H1 (cell line): ENCODE measurements at regions not wholly inside any gene's neighbourhood (a gene's known extent, or its start where the extent isn't known, plus 50 kb on each side); places are given as distances from the start of the nearest gene placed in this dataset.

Experiments used
- CTCF ChIA-PET: fragments of 300-600 bp; sonication (Branson Sonifier 250); formaldehyde crosslinking; loops from one replicate; lab custom pipeline; 2021; ENCODE audit not compliant: partially characterized antibody; lab: Charles Lee
- POLR2A ChIA-PET: fragments of 300-600 bp; sonication (Branson Sonifier 250); formaldehyde crosslinking; loops from one replicate; lab custom pipeline; 2021; ENCODE audit warnings: inconsistent platforms; ENCODE audit not compliant: partially characterized antibody; lab: Charles Lee
- DNase-seq, 2 experiments: peaks; one replicate each; pipeline versions ENCODE4 v3.0.0 to v3.0.0-alpha.2; 2010 to 2022; ENCODE audit warnings: low spot score in 2 of 2, low read depth in 1 of 2, mixed read lengths in 1 of 2
- FAIRE-seq: peaks from 2 replicates; lab custom pipeline; 2011; peaks lifted over from hg19 to GRCh38; lab: Jason Lieb, UNC
- H2AFZ ChIP-seq: 2 replicates; pipeline ENCODE4 v1.8.1; 2012; ENCODE audit warnings: low read length, inconsistent platforms
- H2AK5ac ChIP-seq: 2 replicates; pipeline ENCODE4 v1.6.1; 2013; ENCODE audit warnings: low read depth, low read length
- H2BK120ac ChIP-seq: replicated peaks from 2 replicates; pipeline ENCODE3; 2013; ENCODE audit warnings: low read depth, low read length, inconsistent platforms
- H2BK12ac ChIP-seq: 2 replicates; pipeline ENCODE4 v1.6.1; 2013; ENCODE audit warnings: low read depth, low read length
- H2BK15ac ChIP-seq: 2 replicates; pipeline ENCODE4 v1.6.1; 2013; ENCODE audit warnings: low read length
- H2BK20ac ChIP-seq: 2 replicates; pipeline ENCODE4 v1.6.1; 2013; ENCODE audit warnings: low read length
- H2BK5ac ChIP-seq: 2 replicates; pipeline ENCODE4 v1.6.1; 2013; ENCODE audit warnings: low read depth, low read length
- H3K14ac ChIP-seq: 2 replicates; pipeline ENCODE4 v1.6.1; 2013; ENCODE audit warnings: inconsistent platforms; ENCODE audit not compliant: insufficient read length
- H3K18ac ChIP-seq: 2 replicates; pipeline ENCODE4 v1.6.1; 2013; ENCODE audit warnings: low read length; ENCODE audit errors: extremely low read depth
- H3K23ac ChIP-seq: 2 replicates; pipeline ENCODE4 v1.6.1; 2013; ENCODE audit warnings: inconsistent platforms; ENCODE audit not compliant: insufficient read length
- H3K23me2 ChIP-seq: 2 replicates; pipeline ENCODE4 v1.6.1; 2013; ENCODE audit warnings: low read depth, low read length
- H3K27ac ChIP-seq: 2 replicates; pipeline ENCODE4 v1.6.1; 2011; ENCODE audit warnings: low read depth, low read length, inconsistent platforms
- H3K27me3 ChIP-seq, 4 experiments: replicated peaks in 1 of 4; 1 replicate in 1 of 4; 2 replicates in 3 of 4; pipeline versions ENCODE4 v1.6.1 to v1.8.1; 2011 to 2013; ENCODE audit warnings: low read length in 3 of 4, mild to moderate bottlenecking in 3 of 4, inconsistent platforms in 2 of 4, mixed read lengths in 2 of 4, moderate library complexity in 1 of 4; ENCODE audit not compliant: control insufficient read depth in 3 of 4, insufficient read depth in 3 of 4; ENCODE audit errors: extremely low read depth in 1 of 4
- H3K36me3 ChIP-seq, 4 experiments: 2 replicates each; pipeline versions ENCODE4 v1.6.1 to v1.8.1; 2011 to 2013; ENCODE audit warnings: mild to moderate bottlenecking in 4 of 4, low read length in 3 of 4, moderate library complexity in 2 of 4, control low read depth in 1 of 4, inconsistent platforms in 1 of 4; ENCODE audit not compliant: insufficient read depth in 4 of 4, control insufficient read depth in 2 of 4
- H3K4ac ChIP-seq: replicated peaks from 2 replicates; pipeline ENCODE3; 2013; ENCODE audit warnings: low read length, low read depth, mixed read lengths, inconsistent platforms; ENCODE audit not compliant: insufficient read length
- H3K4me1 ChIP-seq, 4 experiments: replicated peaks in 1 of 4; 1 replicate in 1 of 4; 2 replicates in 3 of 4; pipeline versions ENCODE4 v1.6.1 to v1.8.1; 2011 to 2013; ENCODE audit warnings: low read length in 3 of 4, inconsistent platforms in 2 of 4, mixed read lengths in 1 of 4; ENCODE audit not compliant: insufficient read depth in 4 of 4, control insufficient read depth in 3 of 4
- H3K4me2 ChIP-seq, 2 experiments: 2 replicates each; pipeline versions ENCODE4 v1.6.1 to v1.8.1; 2011 to 2013; ENCODE audit warnings: low read depth in 2 of 2, low read length in 2 of 2, control low read depth in 1 of 2, inconsistent platforms in 1 of 2, mild to moderate bottlenecking in 1 of 2; ENCODE audit not compliant: insufficient read depth in 1 of 2
- H3K4me3 ChIP-seq, 4 experiments: fragments of 200-600, 300-600 bp in 1 of 4; sonication (generic), shearing (Covaris generic), sonication (Bioruptor Twin) in 1 of 4; 2 replicates each; pipeline versions ENCODE4 v1.5.1 to v1.8.1; 2011 to 2016; ENCODE audit warnings: low read length in 4 of 4, low read depth in 3 of 4, control low read depth in 2 of 4, inconsistent platforms in 2 of 4, mild to moderate bottlenecking in 2 of 4, mixed read lengths in 1 of 4, moderate library complexity in 1 of 4; ENCODE audit not compliant: insufficient read depth in 2 of 4; ENCODE audit errors: extremely low read depth in 1 of 4
- H3K56ac ChIP-seq: replicated peaks from 2 replicates; pipeline ENCODE3; 2013; ENCODE audit warnings: low read depth, mild to moderate bottlenecking, mixed read lengths, low read length, inconsistent platforms; ENCODE audit not compliant: insufficient read length
- H3K79me1 ChIP-seq: 2 replicates; pipeline ENCODE4 v1.6.1; 2013; ENCODE audit warnings: low read depth, low read length, control low read depth
- H3K79me2 ChIP-seq, 2 experiments: 2 replicates each; pipeline versions ENCODE4 v1.6.1 to v1.8.1; 2012 to 2013; ENCODE audit warnings: low read length in 2 of 2, mild to moderate bottlenecking in 2 of 2, inconsistent platforms in 1 of 2; ENCODE audit not compliant: insufficient read depth in 2 of 2, control insufficient read depth in 1 of 2
- H3K9ac ChIP-seq, 4 experiments: replicated peaks in 1 of 4; 1 replicate in 1 of 4; 2 replicates in 3 of 4; pipeline versions ENCODE4 v1.6.1 to v1.8.1; 2011 to 2013; ENCODE audit warnings: low read depth in 3 of 4, low read length in 3 of 4, control low read depth in 2 of 4, mild to moderate bottlenecking in 2 of 4, moderate library complexity in 2 of 4, inconsistent platforms in 1 of 4; ENCODE audit errors: extremely low read depth in 1 of 4
- H3K9me3 ChIP-seq, 2 experiments: 2 replicates each; pipeline versions ENCODE4 v1.6.1 to v1.8.1; 2012 to 2013; ENCODE audit warnings: mild to moderate bottlenecking in 2 of 2, moderate library complexity in 2 of 2, control low read depth in 1 of 2, inconsistent platforms in 1 of 2, low read depth in 1 of 2, low read length in 1 of 2, mixed read lengths in 1 of 2; ENCODE audit not compliant: insufficient read depth in 2 of 2
- H4K20me1 ChIP-seq, 2 experiments: replicated peaks in 1 of 2; 2 replicates each; pipeline versions ENCODE3 to v1.8.1; 2011 to 2013; ENCODE audit warnings: inconsistent platforms in 2 of 2, low read length in 2 of 2, mild to moderate bottlenecking in 1 of 2; ENCODE audit not compliant: insufficient read depth in 2 of 2, control insufficient read depth in 1 of 2
- H4K5ac ChIP-seq: 2 replicates; pipeline ENCODE4 v1.6.1; 2013; ENCODE audit warnings: low read length, low read depth, mixed read lengths, inconsistent platforms; ENCODE audit not compliant: insufficient read length
- H4K8ac ChIP-seq: 2 replicates; pipeline ENCODE4 v1.8.0; 2013; ENCODE audit warnings: mild to moderate bottlenecking, moderate library complexity, low read length, inconsistent platforms; ENCODE audit not compliant: insufficient read depth; ENCODE audit errors: extremely low read depth
- H4K91ac ChIP-seq: replicated peaks from 2 replicates; pipeline ENCODE3; 2013; ENCODE audit warnings: low read length, mixed read lengths, inconsistent platforms; ENCODE audit not compliant: insufficient read length
- BRCA1 ChIP-seq: IDR thresholded peaks from 2 replicates; pipeline ENCODE4 v1.6.1; 2012; ENCODE audit warnings: low read depth, low read length, improper control_type of control experiment
- JUND ChIP-seq: IDR thresholded peaks from 2 replicates; pipeline ENCODE4 v1.6.1; 2011; ENCODE audit warnings: mild to moderate bottlenecking, improper control_type of control experiment, low read length
- WGBS, 2 experiments: shearing (Covaris generic) in 1 of 2; methylation state at CpG; one replicate each; pipeline versions ENCODE4 v1.1.6 to v1.1.7; 2013 to 2015; ENCODE audit warnings: low lambda C conversion rate in 2 of 2, mixed read lengths in 2 of 2, inconsistent platforms in 1 of 2, low coverage in 1 of 2, missing lambda C conversion rate in 1 of 2; ENCODE audit not compliant: insufficient replicate concordance in 2 of 2, insufficient coverage in 1 of 2, insufficient read length in 1 of 2; ENCODE audit errors: extremely low coverage in 1 of 2, missing lambda C conversion rate in 1 of 2; 5-methylcytosine and 5-hydroxymethylcytosine counted together

DNA sequence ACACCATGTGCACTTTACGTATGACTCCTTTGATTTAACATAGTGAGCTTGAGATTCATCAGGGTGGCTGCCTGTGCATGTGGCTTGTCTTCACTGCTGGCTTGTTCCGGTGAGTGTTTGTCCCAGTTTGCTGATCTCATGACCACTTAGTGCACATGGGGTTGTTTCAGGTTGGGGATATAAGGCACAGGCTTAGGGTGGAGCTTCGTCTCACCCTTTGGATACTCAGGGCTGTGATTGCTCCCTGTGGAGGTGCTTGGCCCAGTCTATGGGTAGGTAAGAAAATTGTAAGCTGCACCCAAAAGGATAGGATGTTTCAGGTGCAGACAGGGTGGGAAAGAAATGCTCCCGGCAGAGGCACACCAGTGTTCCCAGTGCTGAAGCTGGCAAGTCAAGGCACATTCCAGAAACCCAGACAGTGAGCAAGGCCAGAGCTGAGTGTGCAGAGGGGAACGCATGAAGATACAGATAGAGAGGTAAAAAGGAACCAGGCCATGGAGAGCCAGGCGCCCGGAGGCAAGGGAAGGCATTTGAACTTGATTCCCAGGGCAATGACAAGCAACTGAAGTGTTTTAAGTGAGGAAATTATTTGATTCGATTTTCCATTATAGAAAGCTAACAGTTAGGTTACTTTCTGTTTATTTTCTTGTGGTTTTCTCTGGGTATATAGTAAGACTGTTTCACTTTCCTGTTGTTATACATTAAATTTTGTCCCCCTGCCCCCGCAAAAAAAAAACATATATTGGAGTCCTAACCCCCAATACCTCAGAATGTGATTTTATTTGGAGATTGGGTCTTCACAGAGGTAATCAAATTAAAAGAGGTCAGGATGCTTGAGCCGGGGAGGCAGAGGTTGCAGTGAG, 289.8 kb upstream of the KLF6 start:
- H4K5ac ChIP-seq = no peak overlapping the region
- no peak overlapping the region for H2BK120ac ChIP-seq
- no peaks in the 10 kb centered on the region for H3K4me1 ChIP-seq
- H3K23me2 ChIP-seq = no peaks in the 10 kb centered on the region
- no peaks in the 10 kb centered on the region for H3K9me3 ChIP-seq
- H3K18ac ChIP-seq = no peak overlapping the region
- H2BK20ac ChIP-seq = no peak overlapping the region
- no peak overlapping the region for H2BK12ac ChIP-seq
- no peak overlapping the region for H2BK5ac ChIP-seq
- no peak overlapping the region for H3K4me2 ChIP-seq
- no peaks in the 10 kb centered on the region for H3K79me2 ChIP-seq
- no peak overlapping the region for H3K56ac ChIP-seq
- no peak overlapping the region for H3K4me3 ChIP-seq
- H2AK5ac ChIP-seq = no peak overlapping the region
- POLR2A ChIA-PET = no interaction called here
- FAIRE-seq (no peak), DNase-seq (no peak)
- H2AFZ ChIP-seq = no peak overlapping the region
- 90% methylated on average over 10 of the region's 10 CpGs; no CpG with 5 or more reads in 1 of the 2 experiments for WGBS, 2 experiments
- no peak overlapping the region for H3K27ac ChIP-seq
- H3K36me3 ChIP-seq = no peaks in the 10 kb centered on the region
- no peak overlapping the region for H4K8ac ChIP-seq
- CTCF ChIA-PET = no interaction called here
- H4K20me1 ChIP-seq = no peaks in the 10 kb centered on the region
- no peak overlapping the region for H2BK15ac ChIP-seq
- no peak overlapping the region for H3K14ac ChIP-seq
- no peak overlapping the region for H4K91ac ChIP-seq
- H3K79me1 ChIP-seq = no peaks in the 10 kb centered on the region
- H3K4ac ChIP-seq = no peak overlapping the region
- no peak overlapping the region; a peak in 1 of 7 replicates for H3K9ac ChIP-seq
- no peak overlapping the region for H3K23ac ChIP-seq
- H3K27me3 ChIP-seq = no peaks in the 10 kb centered on the region
- TF ChIP-seq JUND (no peak), BRCA1 (no peak)
